Keratinocyte (primary cell): ENCODE measurements at regions not wholly inside any gene's neighbourhood (a gene's known extent, or its start where the extent isn't known, plus 50 kb on each side); places are given as distances from the start of the nearest gene placed in this dataset.

Source experiments
- DNase-seq: peaks from one replicate; pipeline ENCODE4 v3.0.0-alpha.2; 2011; ENCODE audit warnings: low read depth, missing footprints, low spot score
- FAIRE-seq: peaks from 2 replicates; lab custom pipeline; 2011; peaks lifted over from hg19 to GRCh38; lab: Jason Lieb, UNC
- H2AFZ ChIP-seq: 2 replicates; pipeline ENCODE4 v1.6.0; 2012; ENCODE audit warnings: low read length, control low read depth, inconsistent platforms; ENCODE audit not compliant: control insufficient read depth
- H3K27ac ChIP-seq: 2 replicates; pipeline ENCODE4 v1.5.1; 2011; ENCODE audit warnings: low read length; ENCODE audit not compliant: control insufficient read depth, insufficient read depth
- H3K27me3 ChIP-seq: 3 replicates; pipeline ENCODE4 v1.6.0; 2011; ENCODE audit warnings: low read length; ENCODE audit not compliant: control insufficient read depth, insufficient read depth; ENCODE audit errors: extremely low read depth
- H3K36me3 ChIP-seq, 2 experiments: 2 replicates in 1 of 2; 3 replicates in 1 of 2; pipeline ENCODE4 v1.5.1; 2011; ENCODE audit warnings: low read length in 2 of 2, mild to moderate bottlenecking in 1 of 2; ENCODE audit not compliant: control insufficient read depth in 2 of 2, insufficient read depth in 2 of 2; ENCODE audit errors: extremely low read depth in 1 of 2
- H3K4me1 ChIP-seq: 3 replicates; pipeline ENCODE4 v1.5.1; 2011; ENCODE audit warnings: low read length; ENCODE audit not compliant: control insufficient read depth, insufficient read depth; ENCODE audit errors: extremely low read depth
- H3K4me2 ChIP-seq: 3 replicates; pipeline ENCODE4 v1.6.0; 2011; ENCODE audit warnings: low read depth, low read length; ENCODE audit not compliant: control insufficient read depth, insufficient read depth; ENCODE audit errors: extremely low read depth
- H3K4me3 ChIP-seq, 3 experiments: fragments of 200-600 bp in 1 of 3; sonication (generic) in 1 of 3; 2 replicates in 2 of 3; 3 replicates in 1 of 3; pipeline ENCODE4 v1.5.1; 2011 to 2016; ENCODE audit warnings: low read length in 3 of 3, mild to moderate bottlenecking in 3 of 3, control low read depth in 2 of 3, inconsistent platforms in 1 of 3, low read depth in 1 of 3, mixed read lengths in 1 of 3, mixed run types in 1 of 3, moderate library complexity in 1 of 3; ENCODE audit not compliant: control insufficient read depth in 2 of 3, insufficient read depth in 2 of 3; ENCODE audit errors: extremely low read depth in 1 of 3
- H3K79me2 ChIP-seq: 2 replicates; pipeline ENCODE4 v1.6.0; 2012; ENCODE audit warnings: low read length; ENCODE audit not compliant: control insufficient read depth, insufficient read depth
- H3K9ac ChIP-seq: 3 replicates; pipeline ENCODE4 v1.6.0; 2011; ENCODE audit warnings: low read length; ENCODE audit not compliant: control insufficient read depth, insufficient read depth; ENCODE audit errors: extremely low read depth
- H3K9me1 ChIP-seq: 3 replicates; pipeline ENCODE4 v1.6.0; 2011; ENCODE audit warnings: low read length; ENCODE audit not compliant: control insufficient read depth, insufficient read depth; ENCODE audit errors: extremely low read depth
- H3K9me3 ChIP-seq: 2 replicates; pipeline ENCODE4 v1.5.1; 2012; ENCODE audit warnings: low read depth, low read length; ENCODE audit not compliant: control insufficient read depth
- H4K20me1 ChIP-seq: 3 replicates; pipeline ENCODE4 v1.6.0; 2011; ENCODE audit warnings: low read length; ENCODE audit not compliant: control insufficient read depth, insufficient read depth; ENCODE audit errors: extremely low read depth
- EZH2 ChIP-seq: IDR thresholded peaks from one replicate; pipeline ENCODE4 v1.6.1; 2012; ENCODE audit warnings: inconsistent platforms, mild to moderate bottlenecking, low read length, moderate library complexity
- dilution Hi-C: fragments of 300-500 bp; cut with MboI; formaldehyde crosslinking; loops from one replicate; pipeline ENCODE4 v1.7.0; 2020; ENCODE audit warnings: low sequenced_read_pairs; ENCODE audit not compliant: extremely low pct_ligation_motif_present
- TF ChIP-seq, protein P1 (sequence below), 3 experiments: IDR thresholded peaks in 1 of 3; conservative IDR thresholded peaks in 1 of 3; optimal IDR thresholded peaks in 1 of 3; 2 replicates in 2 of 3; 3 replicates in 1 of 3; pipeline versions ENCODE3 to v1.5.1; 2011; ENCODE audit warnings: low read length in 3 of 3, mild to moderate bottlenecking in 3 of 3, moderate library complexity in 2 of 3, control low read depth in 1 of 3, inconsistent platforms in 1 of 3; ENCODE audit not compliant: insufficient read depth in 2 of 3; ENCODE audit errors: extremely low read depth in 1 of 3

DNA sequence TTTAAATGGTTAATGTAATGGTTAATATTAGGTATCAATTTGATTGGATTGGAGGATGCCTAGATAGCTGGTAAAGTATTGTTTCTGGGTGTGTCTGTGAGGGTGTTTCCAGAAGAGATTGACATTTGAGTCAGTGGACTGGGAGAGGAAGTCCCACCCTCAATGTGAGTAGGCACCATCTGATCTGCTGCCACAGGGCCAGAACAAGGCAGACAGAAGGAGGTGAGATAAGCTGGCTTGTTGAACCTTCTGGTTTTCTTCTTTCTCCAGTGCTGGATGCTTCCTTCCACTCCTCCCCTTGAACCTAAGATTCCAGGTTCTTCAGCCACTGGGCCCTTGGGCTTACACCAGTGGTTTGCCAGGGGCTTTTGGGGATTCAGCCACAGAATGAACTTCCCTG, 756.5 kb upstream of the LRFN5 start:
- DNase-seq (no peak), FAIRE-seq (no peak)
- Histone ChIP-seq H3K4me2 (no peak overlapping the region), H3K9me3 (peaks cover 4% of the 10 kb centered on the region), H4K20me1 (no peaks in the 10 kb centered on the region), H3K9me1 (no peaks in the 10 kb centered on the region), H3K36me3 (no peaks in the 10 kb centered on the region), H2AFZ (no peak overlapping the region), H3K9ac (no peak overlapping the region), H3K27ac (no peak overlapping the region), H3K4me3 (no peak overlapping the region), H3K4me1 (no peaks in the 10 kb centered on the region), H3K79me2 (no peaks in the 10 kb centered on the region), H3K27me3 (no peaks in the 10 kb centered on the region)
- no peak for TF ChIP-seq EZH2
- TF ChIP-seq, protein P1, sequence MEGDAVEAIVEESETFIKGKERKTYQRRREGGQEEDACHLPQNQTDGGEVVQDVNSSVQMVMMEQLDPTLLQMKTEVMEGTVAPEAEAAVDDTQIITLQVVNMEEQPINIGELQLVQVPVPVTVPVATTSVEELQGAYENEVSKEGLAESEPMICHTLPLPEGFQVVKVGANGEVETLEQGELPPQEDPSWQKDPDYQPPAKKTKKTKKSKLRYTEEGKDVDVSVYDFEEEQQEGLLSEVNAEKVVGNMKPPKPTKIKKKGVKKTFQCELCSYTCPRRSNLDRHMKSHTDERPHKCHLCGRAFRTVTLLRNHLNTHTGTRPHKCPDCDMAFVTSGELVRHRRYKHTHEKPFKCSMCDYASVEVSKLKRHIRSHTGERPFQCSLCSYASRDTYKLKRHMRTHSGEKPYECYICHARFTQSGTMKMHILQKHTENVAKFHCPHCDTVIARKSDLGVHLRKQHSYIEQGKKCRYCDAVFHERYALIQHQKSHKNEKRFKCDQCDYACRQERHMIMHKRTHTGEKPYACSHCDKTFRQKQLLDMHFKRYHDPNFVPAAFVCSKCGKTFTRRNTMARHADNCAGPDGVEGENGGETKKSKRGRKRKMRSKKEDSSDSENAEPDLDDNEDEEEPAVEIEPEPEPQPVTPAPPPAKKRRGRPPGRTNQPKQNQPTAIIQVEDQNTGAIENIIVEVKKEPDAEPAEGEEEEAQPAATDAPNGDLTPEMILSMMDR (optimal IDR thresholded peaks at IDR 0.05 in 1 of 3, IDR thresholded peaks at IDR 0.05 in 1 of 3, conservative IDR thresholded peaks at IDR 0.05 in 1 of 3; ENCODE audit: extremely low read depth in 1 of 3, insufficient read depth in 2 of 3, low read length in 3 of 3), result no peak
- dilution Hi-C loops, result no loop called here

DNA sequence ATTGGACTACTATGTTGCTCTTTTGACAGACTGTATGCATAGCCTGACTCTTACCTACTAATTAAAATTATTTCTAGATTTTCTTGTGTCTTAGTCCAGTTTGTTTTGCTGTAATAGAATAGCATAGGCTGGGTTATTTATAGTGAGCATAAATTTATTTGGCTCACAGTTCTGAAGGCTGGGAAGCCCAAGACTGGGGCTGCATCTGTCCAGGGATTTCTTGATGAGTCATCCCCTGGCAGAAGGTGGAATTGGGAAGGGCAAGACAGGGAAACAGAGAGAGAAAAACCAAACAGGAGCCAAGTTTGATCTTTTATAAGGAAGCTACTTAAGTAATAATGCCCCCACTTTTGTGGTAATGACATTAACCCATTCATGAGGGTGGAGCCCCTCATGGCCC, 759.2 kb upstream of the LRFN5 start:
- no peak for TF ChIP-seq EZH2
- TF ChIP-seq, protein P1 (optimal IDR thresholded peaks at IDR 0.05 in 1 of 3, IDR thresholded peaks at IDR 0.05 in 1 of 3, conservative IDR thresholded peaks at IDR 0.05 in 1 of 3; ENCODE audit: extremely low read depth in 1 of 3, insufficient read depth in 2 of 3, low read length in 3 of 3), result no peak
- Histone ChIP-seq H3K9me3 (no peaks in the 10 kb centered on the region), H3K9ac (no peak overlapping the region), H3K27me3 (no peaks in the 10 kb centered on the region), H3K4me2 (no peak overlapping the region), H4K20me1 (no peaks in the 10 kb centered on the region), H3K9me1 (no peaks in the 10 kb centered on the region), H3K4me3 (no peak overlapping the region), H2AFZ (no peak overlapping the region), H3K36me3 (no peaks in the 10 kb centered on the region), H3K27ac (no peak overlapping the region), H3K4me1 (no peaks in the 10 kb centered on the region), H3K79me2 (no peaks in the 10 kb centered on the region)
- no peak for DNase-seq
- no peak for FAIRE-seq
- dilution Hi-C loops, result no loop called here
